ENCODE measurements at regions not wholly inside any gene's neighbourhood (a gene's known extent, or its start where the extent isn't known, plus 50 kb on each side); places are given as distances from the start of the nearest gene placed in this dataset.

DNA sequence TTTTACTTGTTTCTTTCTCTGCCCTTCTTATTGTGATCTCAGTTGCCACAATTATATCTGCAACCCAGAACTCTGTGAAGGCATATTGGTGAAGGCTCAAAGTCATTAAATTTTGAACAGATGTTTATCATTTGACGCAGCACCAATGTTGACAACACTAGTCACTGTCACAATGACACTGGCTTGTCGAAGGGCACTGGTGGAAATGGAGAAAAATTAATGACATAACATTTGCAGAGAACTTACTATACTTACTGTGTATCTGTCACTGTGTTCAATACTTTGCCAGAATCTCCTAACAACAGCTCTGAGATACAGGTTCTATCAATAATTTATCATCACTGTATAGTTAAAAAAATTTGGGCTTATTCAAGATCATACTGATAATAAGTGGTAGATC is 1213.7 kb downstream of the NCAM2 start:
- ATAC-seq (no peak), DNase-seq (ENCODE audit: missing footprints) (no peak)
- intact Hi-C loops (cut with DNase I) = no loop called here

DNA sequence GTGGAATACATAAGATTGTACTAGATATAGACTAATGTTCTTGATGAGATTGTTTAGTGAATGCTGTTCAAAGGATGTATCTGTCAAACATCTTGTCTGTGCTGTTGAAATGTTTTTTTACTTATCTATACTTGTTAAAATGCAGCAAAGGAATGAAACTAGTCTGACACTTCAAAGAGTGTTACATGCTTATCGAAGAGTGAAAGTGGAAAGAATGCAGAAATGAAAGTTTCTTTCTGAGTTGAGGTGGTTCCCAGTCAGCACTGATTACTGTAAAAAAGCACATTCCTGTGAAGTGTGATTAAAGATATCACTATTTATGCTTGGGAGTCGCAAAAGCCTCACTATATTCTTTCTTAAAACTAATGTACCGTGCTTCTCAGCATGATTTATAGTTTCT is 1225.2 kb downstream of the NCAM2 start:
- DNase-seq (ENCODE audit: missing footprints) (no peak), ATAC-seq (no peak)
- intact Hi-C loops (cut with DNase I) = no loop called here

DNA sequence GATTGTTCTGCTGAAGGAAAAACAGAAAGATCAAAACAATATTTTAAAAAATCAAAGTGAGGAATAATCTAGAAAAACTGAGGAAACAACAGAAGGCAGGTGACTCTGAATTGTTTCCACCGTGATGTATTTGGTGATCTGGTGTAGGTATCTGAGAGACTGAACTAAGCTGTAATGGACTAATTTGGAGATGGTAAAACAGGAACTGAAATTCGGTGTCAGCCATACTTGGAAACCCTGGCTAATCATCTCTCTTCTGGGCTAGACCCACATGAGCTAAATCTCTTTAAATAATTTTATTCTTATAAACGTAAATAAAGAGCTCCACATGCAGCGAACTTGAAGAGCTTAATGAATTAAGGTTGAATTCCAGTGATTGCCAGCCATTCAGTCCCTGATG is 1226.1 kb downstream of the NCAM2 start:
- DNase-seq (ENCODE audit: missing footprints) (no peak), ATAC-seq (no peak)
- intact Hi-C loops (cut with DNase I) = no loop called here

DNA sequence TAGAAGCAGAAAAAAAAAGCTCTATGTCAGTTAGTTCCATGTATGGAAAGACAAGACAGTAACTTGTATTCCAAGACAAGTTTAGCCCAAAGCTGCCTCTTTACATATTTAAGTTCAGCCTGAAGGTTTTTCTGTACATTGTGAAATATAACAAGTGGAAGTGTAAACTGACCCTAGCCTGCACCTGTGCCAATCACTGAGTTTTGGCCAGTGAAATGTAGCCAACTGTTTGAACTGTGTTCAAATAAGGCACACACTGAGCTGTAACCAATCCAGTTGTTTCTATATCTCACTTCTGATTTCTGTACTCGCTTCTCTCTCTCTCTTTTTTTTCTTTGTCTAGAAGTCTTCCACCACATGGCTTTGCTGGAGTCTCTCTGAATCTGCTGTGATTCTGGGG is 1227.1 kb downstream of the NCAM2 start:
- ATAC-seq (no peak), DNase-seq (ENCODE audit: missing footprints) (no peak)
- intact Hi-C loops (cut with DNase I) = no loop called here

DNA sequence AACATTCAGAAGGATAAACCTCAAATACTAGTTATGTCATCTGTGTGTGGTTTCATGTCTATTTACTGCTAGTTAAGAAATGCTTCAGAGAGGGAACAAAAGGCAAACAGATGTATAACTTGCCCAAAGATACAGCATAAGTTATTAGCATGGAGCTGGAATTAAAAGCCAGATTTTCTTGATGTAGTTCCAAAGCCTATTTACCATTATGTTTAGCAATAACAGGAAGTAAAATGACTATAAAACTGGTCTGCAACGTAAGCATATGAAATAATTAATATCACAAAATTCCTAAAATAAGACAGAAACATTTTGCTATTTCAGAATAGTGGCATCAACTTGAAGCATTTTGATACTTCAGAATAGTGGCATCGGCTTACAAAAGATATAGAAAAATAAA is 1232.8 kb downstream of the NCAM2 start:
- intact Hi-C loops (cut with DNase I) = no loop called here
- DNase-seq (ENCODE audit: missing footprints) = no peak
- no peak for ATAC-seq

DNA sequence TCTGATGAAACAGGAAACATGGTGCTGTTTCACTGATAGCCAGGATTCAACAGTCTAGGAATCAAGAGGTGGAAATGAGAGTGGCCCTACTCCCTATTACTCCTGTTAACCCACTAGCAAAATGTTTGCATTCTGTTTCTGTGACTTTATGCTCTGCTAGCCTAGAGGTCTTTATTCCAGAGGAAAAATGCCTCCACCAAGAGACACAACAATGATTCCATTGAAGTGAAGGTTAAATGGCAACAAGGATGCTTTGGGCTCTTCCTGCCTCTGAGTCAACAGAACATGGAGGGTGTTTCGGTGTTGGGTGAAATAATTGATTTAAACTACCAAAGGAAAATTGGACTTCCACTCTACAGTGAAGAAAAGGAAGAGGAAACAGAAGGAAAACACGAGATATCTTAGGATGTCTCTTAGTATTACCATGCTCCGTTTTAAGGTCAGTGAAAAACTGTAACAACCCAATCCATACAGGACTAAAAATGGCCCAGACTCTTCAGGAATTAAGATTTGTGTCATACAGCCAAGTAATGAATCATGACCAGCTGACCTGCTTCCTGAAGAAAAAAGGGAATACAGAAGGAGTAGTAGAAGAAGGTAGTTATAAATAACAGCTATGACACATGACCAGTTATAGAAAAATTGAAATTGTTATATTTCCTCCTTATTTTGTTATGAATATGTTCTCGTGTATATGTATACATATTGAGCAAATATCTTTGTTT is 1237.8 kb downstream of the NCAM2 start:
- ATAC-seq (no peak), DNase-seq (ENCODE audit: missing footprints) (no peak)
- intact Hi-C loops (cut with DNase I) = no loop called here

DNA sequence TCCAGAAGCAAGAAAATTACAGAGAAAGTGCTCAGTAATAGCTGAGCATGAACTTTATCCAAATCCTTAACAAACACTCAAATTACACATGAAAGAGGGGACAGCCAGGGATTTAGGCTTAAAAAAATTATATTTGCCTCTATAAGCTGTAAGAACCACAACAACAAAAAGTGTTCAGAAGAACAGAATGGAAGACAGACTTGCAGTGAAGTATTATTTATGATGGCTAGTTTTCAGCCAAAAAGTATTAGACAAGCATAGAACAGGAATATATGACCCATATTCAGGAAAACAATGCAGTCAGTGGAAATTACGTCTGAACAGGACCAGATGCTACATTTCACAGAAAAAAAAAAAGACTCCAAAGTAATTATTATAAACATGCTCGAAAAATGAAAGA is 1246.3 kb downstream of the NCAM2 start:
- ATAC-seq (no peak), DNase-seq (ENCODE audit: missing footprints) (no peak)
- intact Hi-C loops (cut with DNase I) = no loop called here

DNA sequence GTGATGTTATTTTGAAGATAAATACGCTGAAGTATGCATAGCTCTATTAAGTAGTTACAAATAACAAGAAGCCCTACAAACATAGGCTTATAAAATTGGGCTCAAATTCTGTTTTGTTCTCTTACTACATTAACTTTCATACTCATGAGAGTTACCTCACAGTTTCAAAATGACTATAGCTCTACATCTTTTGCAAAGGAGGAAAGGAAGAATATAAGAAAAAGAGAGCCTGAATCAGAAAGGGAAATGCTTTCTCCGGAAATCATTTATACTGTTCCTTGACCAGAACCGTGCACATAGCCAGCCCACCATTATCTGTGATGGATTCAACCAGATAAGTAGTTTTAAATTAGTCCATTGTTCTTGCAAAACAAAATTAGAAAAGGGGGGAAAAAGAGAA is 1252.1 kb downstream of the NCAM2 start:
- no peak for ATAC-seq
- DNase-seq (ENCODE audit: missing footprints) = no peak
- intact Hi-C loops (cut with DNase I) = no loop called here

DNA sequence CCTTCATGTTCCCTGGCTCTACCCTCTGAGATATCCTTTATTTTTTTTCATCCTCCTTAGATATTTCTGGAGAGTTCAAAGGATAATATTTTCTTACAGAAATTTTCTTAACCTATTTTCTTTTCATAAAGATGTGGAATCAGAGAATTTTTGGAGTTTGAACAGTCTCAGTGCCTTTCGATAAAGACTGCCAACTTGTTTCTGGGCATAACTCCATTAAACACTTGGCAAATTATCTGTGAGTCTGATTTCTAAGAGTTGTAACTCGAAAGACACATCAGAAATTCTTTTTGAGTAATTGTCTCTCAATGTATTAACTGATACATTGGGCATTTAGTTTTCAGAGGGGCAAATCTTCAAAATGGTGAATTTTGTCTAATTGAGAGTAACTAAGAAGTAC is 1255.6 kb downstream of the NCAM2 start:
- intact Hi-C loops (cut with DNase I) = no loop called here
- no peak for ATAC-seq
- no peak for DNase-seq (ENCODE audit: missing footprints)

DNA sequence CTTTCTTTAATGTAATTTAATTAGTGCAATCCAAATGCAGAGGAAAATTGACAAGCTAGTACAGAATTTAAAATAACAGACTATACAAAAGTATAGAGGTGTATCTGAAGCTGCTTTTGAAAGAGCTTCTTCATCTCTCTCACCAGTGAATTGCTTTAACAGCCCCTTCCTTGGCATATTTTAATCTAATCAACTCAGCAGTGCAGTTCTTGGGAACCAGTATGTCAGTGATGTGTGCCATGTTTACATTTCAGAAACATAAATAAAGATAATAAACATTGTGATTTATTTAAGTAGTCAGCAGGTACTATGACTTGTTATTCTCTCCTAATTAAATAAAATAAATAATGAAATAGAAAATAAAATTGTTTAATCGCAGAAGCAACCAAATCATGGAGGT is 1260.6 kb downstream of the NCAM2 start:
- intact Hi-C loops (cut with DNase I) = no loop called here
- no peak for DNase-seq (ENCODE audit: missing footprints)
- ATAC-seq = no peak

DNA sequence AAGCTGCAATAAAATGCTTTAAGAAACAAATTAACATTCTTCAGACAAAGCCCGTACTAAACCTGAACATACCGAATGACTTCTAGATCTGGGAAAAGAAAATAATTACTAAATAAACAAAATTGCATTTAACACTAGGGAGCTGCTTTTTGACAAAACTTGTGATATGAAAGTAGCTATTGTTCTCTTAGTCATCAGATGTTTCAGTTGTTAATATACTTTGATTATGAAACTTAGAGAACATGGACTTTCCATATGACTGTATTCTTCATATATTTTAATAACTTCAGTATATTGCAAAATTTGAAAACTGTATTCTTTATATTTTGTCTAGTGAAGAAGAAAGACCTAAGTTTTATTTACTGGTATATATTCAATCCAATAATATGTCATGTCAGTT is 1262.1 kb downstream of the NCAM2 start:
- DNase-seq (ENCODE audit: missing footprints) = no peak
- intact Hi-C loops (cut with DNase I) = no loop called here
- ATAC-seq = no peak

DNA sequence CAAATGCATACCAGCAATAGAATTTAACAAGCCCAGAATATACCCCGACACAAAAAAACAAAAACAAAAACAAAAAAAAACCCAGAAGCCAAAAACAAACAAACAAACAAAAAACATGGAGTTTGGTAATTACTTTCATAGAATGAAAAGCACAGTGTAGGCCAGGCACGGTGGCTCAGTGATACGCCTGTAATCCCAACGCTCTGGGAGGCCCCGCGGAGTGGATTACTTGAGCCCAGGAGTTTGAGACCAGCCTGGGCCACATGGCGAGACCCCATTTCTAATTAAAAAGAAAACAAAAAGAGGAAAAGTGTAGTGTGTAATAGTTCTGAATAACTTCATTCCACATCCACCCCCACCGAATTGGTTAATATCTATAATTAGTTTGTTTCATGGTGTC is 1265.7 kb downstream of the NCAM2 start:
- intact Hi-C loops (cut with DNase I) = no loop called here
- no peak for ATAC-seq
- DNase-seq (ENCODE audit: missing footprints) = no peak

DNA sequence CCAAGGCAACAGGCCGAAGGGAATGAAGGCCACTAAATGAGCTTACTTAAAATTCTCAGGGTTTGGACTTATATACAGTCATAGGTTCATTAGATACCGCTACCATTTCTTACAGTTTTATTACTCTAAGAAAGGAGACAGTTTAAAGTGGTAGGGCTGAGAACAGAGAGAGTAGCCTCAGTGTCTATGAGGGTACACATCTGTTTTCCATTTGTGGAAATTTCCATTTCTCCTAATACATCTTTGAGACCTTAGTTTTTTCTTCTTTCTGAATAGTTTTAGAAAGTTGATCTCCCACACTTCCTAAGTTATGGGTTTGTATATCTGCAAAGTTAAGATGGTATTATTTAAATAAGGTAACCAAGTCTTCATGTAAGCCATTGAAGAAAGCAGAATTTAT is 1279.1 kb downstream of the NCAM2 start:
- no peak for DNase-seq (ENCODE audit: missing footprints)
- intact Hi-C loops (cut with DNase I) = no loop called here
- no peak for ATAC-seq

DNA sequence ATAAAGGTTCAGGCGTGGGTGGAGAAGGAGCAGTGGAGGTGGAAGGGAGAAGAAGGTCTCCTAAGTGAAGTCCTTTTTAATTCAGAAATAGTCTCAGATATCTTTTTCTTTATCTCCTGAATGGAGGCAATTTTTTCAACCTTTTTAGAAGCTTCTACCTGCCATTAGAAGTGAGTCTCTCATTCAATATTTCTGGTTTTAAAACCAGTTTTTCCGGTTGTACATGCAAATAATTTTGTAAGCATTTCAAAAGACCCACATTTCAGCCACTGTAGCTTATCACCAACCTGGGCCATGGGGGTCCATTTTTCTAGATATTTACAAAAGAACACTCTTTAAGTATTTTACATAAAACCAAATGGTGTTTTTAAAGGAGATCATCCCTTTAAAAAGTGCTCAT is 1280.2 kb downstream of the NCAM2 start:
- intact Hi-C loops (cut with DNase I) = no loop called here
- no peak for DNase-seq (ENCODE audit: missing footprints)
- ATAC-seq = no peak

DNA sequence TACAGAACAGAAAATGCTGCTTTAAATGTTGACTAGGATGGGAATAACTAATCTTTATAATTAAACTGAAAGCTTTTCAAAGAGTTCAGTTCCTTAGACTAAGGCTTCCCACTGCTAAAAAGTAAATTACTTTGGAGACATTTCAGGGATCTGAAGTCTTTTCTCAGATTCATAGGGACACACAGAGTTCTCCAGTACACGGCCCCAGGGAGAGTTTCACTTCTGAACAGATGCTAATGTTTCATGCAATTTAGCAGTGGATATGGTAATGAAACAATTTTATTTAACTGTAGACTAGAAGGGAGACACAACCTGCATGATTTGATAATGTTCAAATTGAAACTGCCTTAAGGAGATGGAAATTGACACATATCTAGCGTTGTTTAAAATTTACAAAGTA is 1282.6 kb downstream of the NCAM2 start:
- DNase-seq (ENCODE audit: missing footprints) = no peak
- intact Hi-C loops (cut with DNase I) = no loop called here

DNA sequence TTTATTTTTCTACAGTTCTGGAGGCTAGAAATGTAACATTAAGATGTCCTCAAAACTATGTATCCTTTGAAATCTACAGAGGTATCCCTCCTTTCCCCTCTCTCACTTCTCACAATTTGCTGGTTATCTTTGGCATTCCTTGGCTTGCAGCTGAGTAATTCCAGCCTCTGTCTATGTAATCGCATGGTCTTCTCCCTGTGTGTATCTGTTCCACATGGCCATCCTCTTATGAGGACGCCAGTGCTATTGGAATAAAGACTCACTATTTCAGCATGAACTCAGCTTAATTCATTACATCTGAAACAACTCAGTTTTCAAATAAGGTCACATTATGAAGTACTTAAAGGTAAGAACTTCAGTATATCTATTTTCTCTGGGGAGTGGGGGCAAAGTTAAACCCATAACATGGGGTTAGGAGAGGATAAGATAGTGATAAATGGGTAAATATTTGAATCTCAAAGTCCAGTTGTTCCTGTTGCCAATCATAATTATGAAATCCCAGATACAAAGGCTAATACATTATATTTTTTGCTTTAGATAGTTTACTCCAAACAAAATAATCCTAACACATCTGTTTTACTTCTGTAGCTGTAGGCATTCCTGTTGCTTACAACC is 1290.8 kb downstream of the NCAM2 start:
- DNase-seq (ENCODE audit: missing footprints) (no peak), ATAC-seq (no peak)
- intact Hi-C loops (cut with DNase I) = no loop called here

More for the DNA sequence above, 1282.6 kb downstream of the NCAM2 start:
- no peak for ATAC-seq

DNA sequence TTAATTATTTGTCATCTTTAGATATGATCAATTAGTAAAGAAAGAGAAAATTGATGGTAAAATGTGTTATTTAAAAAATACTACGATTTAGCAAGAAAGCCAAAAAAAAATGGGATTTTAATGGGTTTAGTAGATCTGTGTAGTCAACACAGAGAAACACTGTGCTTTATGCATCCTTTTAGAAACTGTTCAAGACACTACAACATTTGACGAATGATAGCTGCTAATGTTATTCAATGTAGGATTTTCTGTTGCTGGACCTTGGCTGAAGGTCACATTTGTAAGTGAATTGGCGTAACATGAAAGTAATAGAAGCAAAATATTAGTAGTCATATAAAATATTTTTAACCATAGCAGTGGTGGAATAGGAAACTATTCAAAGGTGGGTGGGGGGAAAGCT is 1293.9 kb downstream of the NCAM2 start:
- intact Hi-C loops (cut with DNase I) = no loop called here
- no peak for DNase-seq (ENCODE audit: missing footprints)
- no peak for ATAC-seq

DNA sequence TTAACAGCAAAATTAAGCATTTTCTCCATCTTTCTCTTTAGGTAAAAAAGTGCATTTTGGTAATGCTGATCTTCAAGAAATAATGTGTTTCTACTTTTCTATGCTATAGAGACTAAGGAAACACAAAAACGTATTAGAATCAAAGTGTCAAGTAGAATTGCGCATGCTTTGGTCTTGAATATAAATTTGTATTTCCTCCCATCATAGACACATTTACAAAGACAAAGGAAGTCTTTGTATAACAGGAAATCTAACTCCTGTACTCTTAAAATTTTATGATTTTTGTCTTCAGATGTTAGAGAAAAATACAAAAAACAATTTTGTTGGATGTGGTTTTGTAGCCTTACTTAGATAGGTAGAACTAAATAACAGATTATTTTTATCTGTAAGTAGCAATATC is 1299.4 kb downstream of the NCAM2 start:
- intact Hi-C loops (cut with DNase I) = no loop called here
- ATAC-seq = no peak
- DNase-seq (ENCODE audit: missing footprints) = no peak

DNA sequence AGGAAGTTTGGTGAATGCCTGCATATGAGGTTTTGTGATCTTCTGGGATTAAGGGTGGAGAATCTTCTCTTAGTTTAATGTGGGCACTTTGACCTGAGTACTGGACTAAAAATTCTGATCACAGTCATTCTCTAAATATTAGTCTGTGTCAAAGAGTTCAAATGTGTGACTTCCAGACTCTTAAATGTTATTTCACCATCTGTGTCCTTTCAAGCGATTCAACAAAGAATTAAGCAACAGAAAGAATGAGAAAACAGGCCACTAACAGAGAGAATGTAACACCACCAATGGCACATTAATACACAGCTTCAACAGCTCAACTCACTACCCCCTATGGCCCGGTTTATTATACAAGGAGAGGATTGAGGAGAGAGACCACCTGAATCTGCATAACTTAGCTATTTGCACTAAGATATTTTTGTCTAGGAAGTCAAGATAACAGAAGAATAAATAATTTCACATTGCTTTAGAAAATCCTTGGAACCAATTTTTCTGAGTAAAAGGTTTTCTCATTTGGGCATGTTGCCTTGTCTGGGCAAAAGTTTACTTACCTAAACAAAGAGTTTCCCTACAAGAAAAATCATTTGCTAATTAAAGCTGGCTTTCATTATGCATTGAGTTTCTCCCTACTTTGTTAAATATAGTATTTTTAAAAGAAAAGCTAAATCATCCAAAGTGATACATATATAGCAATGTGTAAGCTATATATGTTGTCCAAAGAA is 1313.7 kb downstream of the NCAM2 start:
- intact Hi-C loops (cut with DNase I) = no loop called here
- ATAC-seq (no peak), DNase-seq (ENCODE audit: missing footprints) (no peak)

DNA sequence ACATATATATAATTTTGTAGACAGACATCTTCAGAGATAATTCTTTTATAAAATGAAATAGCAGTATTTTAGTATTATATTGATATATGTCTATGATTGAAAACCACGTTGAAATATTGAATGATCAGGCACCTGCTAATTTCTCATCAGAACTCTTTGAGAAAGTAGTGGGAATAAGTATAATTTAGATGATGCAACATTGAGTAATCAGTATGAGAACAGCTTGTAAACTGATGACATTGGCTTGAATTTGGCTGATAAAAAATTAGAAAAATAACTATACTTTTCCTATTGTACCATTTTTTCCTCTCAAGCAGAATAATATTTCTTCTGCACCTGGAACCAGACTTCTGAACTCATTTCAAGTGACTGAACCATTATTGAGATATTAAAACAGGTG is 1316.8 kb downstream of the NCAM2 start:
- DNase-seq (ENCODE audit: missing footprints) (no peak), ATAC-seq (no peak)
- intact Hi-C loops (cut with DNase I) = no loop called here
